ENCODE measurements at regions not wholly inside any gene's neighbourhood (a gene's known extent, or its start where the extent isn't known, plus 50 kb on each side); places are given as distances from the start of the nearest gene placed in this dataset.

DNA sequence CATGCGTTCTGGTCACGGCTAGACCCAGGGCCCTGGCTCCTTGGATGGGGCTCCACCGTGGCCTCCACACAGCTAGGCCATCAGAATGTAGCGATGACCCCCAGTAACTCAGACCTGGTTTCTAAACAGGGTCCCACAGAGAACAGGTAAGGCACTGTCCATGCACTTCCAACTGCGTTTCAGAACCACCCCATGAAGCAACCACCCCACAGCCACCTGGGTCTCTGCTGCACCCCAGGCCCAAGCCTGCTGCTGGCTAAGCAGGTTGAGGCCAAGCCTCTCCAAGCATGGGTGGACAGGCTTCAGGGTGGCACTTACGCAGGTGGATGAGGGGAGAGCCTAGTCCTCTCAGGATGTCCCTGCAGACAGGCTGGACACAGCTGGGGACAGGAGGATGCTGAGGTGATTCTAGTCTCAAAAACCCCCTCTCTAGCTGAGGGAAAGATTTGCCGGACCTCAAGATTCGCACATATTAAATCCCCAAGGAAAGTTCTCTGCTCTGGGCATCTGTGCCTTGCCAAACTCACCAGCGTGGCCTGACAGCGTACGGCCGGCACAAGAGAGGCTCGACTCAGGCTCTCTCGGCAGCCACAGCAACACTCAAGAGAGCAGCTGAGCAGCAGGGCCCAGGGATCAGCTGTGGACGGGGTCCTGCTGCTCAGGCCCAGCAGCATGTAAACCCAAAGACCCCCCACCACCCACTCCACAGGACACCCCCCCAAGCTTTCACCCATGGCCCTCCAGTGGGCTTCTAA, 141.6 kb downstream of the CRYBB2 start:
- TF ChIP-seq CSDC2 (CRISPR knock-in tag; IDR thresholded peaks at IDR 0.05) (no peak), ZNF565 (CRISPR knock-in tag; conservative IDR thresholded peaks at IDR 0.05; ENCODE audit: low read depth) (no peak), ESRRG (CRISPR knock-in tag; IDR thresholded peaks at IDR 0.05) (no peak), ARNTL (CRISPR knock-in tag; IDR thresholded peaks at IDR 0.05; ENCODE audit: borderline replicate concordance, low read depth) (no peak), GLIS3 (CRISPR knock-in tag; IDR thresholded peaks at IDR 0.05) (no peak), SNAI2 (CRISPR knock-in tag; IDR thresholded peaks at IDR 0.05) (no peak), OSR1 (CRISPR knock-in tag; IDR thresholded peaks at IDR 0.05) (no peak), TOX (CRISPR knock-in tag; IDR thresholded peaks at IDR 0.05; ENCODE audit: borderline replicate concordance) (no peak)
- TF ChIP-seq, protein P1, sequence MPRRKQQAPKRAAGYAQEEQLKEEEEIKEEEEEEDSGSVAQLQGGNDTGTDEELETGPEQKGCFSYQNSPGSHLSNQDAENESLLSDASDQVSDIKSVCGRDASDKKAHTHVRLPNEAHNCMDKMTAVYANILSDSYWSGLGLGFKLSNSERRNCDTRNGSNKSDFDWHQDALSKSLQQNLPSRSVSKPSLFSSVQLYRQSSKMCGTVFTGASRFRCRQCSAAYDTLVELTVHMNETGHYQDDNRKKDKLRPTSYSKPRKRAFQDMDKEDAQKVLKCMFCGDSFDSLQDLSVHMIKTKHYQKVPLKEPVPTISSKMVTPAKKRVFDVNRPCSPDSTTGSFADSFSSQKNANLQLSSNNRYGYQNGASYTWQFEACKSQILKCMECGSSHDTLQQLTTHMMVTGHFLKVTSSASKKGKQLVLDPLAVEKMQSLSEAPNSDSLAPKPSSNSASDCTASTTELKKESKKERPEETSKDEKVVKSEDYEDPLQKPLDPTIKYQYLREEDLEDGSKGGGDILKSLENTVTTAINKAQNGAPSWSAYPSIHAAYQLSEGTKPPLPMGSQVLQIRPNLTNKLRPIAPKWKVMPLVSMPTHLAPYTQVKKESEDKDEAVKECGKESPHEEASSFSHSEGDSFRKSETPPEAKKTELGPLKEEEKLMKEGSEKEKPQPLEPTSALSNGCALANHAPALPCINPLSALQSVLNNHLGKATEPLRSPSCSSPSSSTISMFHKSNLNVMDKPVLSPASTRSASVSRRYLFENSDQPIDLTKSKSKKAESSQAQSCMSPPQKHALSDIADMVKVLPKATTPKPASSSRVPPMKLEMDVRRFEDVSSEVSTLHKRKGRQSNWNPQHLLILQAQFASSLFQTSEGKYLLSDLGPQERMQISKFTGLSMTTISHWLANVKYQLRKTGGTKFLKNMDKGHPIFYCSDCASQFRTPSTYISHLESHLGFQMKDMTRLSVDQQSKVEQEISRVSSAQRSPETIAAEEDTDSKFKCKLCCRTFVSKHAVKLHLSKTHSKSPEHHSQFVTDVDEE (CRISPR knock-in tag; IDR thresholded peaks at IDR 0.05), result no peak

DNA sequence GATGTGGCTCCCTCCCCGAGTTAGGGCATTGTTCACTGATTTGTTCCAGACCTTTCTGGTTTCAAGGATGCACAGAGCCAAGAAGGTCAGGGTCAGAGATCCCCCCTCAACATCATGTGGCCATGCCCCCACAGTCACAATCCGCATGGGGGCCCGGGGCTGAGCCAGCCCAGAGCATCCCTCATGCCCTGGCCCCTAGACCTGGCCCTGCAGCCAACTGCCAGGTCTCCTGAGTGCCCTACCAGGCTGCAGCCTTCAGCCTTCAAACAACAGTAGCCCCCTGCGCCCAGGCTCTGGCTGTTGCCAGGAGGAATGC, 142.4 kb downstream of the CRYBB2 start:
- TF ChIP-seq CSRNP3 (CRISPR knock-in tag; IDR thresholded peaks at IDR 0.05), result no peak
- no peak for TF ChIP-seq ISL1 (CRISPR knock-in tag; IDR thresholded peaks at IDR 0.05)
- no peak for TF ChIP-seq ZNF565 (CRISPR knock-in tag; conservative IDR thresholded peaks at IDR 0.05; ENCODE audit: low read depth)
- no peak for TF ChIP-seq ZC3H10 (CRISPR knock-in tag; IDR thresholded peaks at IDR 0.05)
- TF ChIP-seq SNAI2 (CRISPR knock-in tag; IDR thresholded peaks at IDR 0.05), result no peak
- no peak for TF ChIP-seq RARB (CRISPR knock-in tag; IDR thresholded peaks at IDR 0.05)
- no peak for TF ChIP-seq ZFP3 (CRISPR knock-in tag; IDR thresholded peaks at IDR 0.05)
- TF ChIP-seq ARNTL (CRISPR knock-in tag; IDR thresholded peaks at IDR 0.05; ENCODE audit: borderline replicate concordance, low read depth), result no peak
- no peak for TF ChIP-seq TCF4 (CRISPR knock-in tag; IDR thresholded peaks at IDR 0.05; ENCODE audit: borderline replicate concordance)
- no peak for TF ChIP-seq ZNF70 (CRISPR knock-in tag; IDR thresholded peaks at IDR 0.05)
- TF ChIP-seq, protein P1 (CRISPR knock-in tag; IDR thresholded peaks at IDR 0.05), result no peak
- TF ChIP-seq CSDC2 (CRISPR knock-in tag; IDR thresholded peaks at IDR 0.05), result no peak
- no peak for TF ChIP-seq ESRRG (CRISPR knock-in tag; IDR thresholded peaks at IDR 0.05)
- TF ChIP-seq BACH2 (CRISPR knock-in tag; IDR thresholded peaks at IDR 0.05; ENCODE audit: borderline replicate concordance), result no peak
- ATAC-seq, result peak; percentile 42

More for the DNA sequence above, 141.6 kb downstream of the CRYBB2 start:
- ATAC-seq, result no peak

DNA sequence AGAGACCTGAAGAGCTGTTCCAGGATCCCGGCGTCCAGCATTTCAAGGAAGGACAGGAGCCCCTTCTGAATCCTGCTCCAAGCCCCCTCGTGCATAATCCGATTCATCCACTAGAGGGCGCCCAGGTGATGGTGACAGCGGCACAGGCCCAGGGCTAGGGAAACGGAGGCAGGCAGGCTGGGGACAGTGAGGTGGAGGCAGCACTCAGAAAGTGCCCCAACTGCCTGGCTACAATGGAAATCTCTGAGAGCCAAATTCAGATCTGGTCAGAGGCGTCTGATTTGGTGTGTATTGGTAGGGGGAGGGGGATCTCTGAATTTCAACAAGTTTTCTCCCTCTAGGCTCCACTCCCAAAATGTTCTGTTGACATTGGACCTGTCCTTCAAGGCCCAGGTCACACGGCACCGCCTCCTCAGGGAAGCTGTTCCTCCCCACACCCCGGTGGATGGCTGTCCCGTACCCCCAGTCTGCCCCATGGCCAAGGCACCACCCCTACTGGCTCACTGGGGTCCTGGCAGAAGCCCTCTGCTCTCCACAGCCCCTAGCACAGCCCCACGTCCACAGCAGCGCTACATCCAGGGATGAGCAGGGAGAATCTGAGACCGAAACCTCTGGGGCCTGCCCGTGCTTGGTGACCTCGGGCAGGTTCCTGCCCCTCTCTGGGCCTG, 142.9 kb downstream of the CRYBB2 start:
- TF ChIP-seq OSR1 (CRISPR knock-in tag; IDR thresholded peaks at IDR 0.05), result no peak
- TF ChIP-seq ESRRG (CRISPR knock-in tag; IDR thresholded peaks at IDR 0.05), result no peak
- peak; percentile 91 for ATAC-seq

DNA sequence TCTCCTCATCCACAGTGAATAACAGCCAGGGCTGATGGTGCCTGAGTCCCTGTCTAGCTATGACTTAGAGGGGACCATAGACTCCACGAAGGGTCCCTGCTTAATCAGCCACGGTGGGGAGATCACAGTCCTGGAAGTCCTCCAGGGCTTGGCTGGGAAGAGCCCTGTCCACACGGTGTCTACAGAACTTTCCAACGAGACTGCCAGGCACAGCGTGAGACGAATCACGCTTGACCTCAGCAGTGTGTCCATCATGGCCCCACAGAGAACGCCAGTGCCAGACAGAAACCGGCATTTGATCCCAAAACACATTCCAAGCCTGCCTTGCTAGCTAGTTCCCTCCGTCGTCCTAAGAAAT, 143.4 kb downstream of the CRYBB2 start:
- no peak for TF ChIP-seq RARB (CRISPR knock-in tag; IDR thresholded peaks at IDR 0.05)
- no peak for TF ChIP-seq ZFP30 (CRISPR knock-in tag; IDR thresholded peaks at IDR 0.05)
- no peak for TF ChIP-seq GLIS3 (CRISPR knock-in tag; IDR thresholded peaks at IDR 0.05)
- no peak for ATAC-seq

DNA sequence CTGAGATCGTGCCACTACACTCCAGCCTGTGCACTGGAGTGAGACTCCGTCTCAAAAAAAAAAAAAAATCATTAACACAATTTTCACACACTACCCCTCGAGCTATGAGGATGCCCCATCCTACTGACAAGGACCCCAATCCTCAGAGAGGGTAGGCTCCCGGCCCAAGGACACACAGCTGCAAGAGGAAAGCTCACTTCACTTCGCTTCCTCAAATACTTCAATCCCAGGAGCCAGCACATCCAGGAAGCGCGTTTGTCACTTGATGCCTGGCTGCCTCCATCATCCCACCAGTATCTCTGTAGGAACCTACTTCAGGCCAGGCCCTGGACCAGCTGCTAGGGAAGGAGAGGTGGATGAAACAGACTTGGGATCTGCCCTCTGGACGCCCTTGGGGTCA, 144.0 kb downstream of the CRYBB2 start:
- ATAC-seq, result no peak
- TF ChIP-seq, protein P1 (CRISPR knock-in tag; IDR thresholded peaks at IDR 0.05), result no peak
- TF ChIP-seq CSDC2 (CRISPR knock-in tag; IDR thresholded peaks at IDR 0.05) (no peak), ARNTL (CRISPR knock-in tag; IDR thresholded peaks at IDR 0.05; ENCODE audit: borderline replicate concordance, low read depth) (no peak), ESRRG (CRISPR knock-in tag; IDR thresholded peaks at IDR 0.05) (no peak), GLIS3 (CRISPR knock-in tag; IDR thresholded peaks at IDR 0.05) (no peak), PATZ1 (CRISPR knock-in tag; IDR thresholded peaks at IDR 0.05; ENCODE audit: borderline replicate concordance) (no peak), ZFP3 (CRISPR knock-in tag; IDR thresholded peaks at IDR 0.05) (no peak), ZNF70 (CRISPR knock-in tag; IDR thresholded peaks at IDR 0.05) (no peak), ZFP30 (CRISPR knock-in tag; IDR thresholded peaks at IDR 0.05) (no peak)
